NCI-H345 (cell line): ENCODE measurements at regions not wholly inside any gene's neighbourhood (a gene's known extent, or its start where the extent isn't known, plus 50 kb on each side); places are given as distances from the start of the nearest gene placed in this dataset.
A peak's percentile ranks its signal among the peaks of the same experiment; 100 is the strongest.

ENCODE experiments used
- DNase-seq: peaks from one replicate; lab custom pipeline; 2025; lab: John Stamatoyannopoulos, UW

DNA sequence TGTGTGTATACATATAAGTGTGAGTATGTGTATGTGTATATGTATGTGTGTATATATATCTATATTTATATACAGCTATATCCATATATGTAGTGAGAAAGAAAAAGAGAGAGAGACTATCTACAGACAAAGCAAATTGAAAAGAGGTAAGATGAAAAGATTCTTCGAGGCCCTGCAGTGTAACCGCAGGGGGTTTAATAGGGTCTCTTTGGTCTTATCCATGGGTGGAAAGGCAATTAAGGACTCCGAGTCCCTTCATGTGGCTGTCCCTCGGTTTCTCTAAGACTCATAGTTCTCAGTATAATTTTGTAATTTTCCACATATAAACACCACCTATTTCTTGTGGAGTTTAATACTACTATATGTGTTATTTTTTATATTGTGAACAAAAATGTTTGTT, 50.6 kb upstream of the JAZF1 start:
- no peak for DNase-seq

DNA sequence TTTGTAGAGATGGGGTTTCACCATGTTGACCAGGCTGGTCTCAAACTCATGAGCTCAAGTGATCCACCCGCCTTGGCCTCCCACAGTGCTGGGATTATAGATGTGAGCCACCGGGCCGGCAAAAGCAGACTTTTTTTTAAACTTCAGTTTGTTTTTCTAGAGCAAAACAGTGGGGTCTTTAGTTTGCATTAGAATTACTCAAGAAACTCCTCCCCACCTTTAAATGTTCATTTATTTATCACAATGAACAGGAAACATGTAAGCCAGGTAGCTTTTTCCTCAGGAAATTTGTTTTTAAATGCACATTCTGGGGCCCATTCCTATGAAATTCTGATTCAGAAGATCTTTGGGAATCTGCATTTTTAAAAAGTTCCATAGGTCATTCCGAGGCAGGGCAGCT, 56.0 kb upstream of the JAZF1 start:
- DNase-seq = no peak

DNA sequence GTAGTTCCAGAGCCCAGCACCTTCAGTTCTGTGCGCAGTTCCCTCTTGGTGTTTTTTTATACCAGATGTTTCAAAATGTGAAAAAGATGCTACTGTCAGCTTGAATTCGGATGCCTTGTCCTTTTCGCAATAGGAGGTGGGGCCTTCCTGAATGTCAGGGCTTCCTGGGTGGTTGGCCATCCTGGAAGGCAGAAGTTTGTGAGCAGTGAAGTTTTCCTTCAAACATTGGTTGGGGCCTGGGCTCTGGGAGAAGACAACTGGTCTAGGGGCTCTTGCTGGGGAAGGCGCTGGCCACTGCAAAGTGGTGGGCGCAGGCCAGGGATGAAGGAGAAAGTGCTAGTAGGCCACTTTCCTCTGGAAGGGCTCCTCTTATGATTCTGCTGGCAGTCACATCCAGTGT, 56.8 kb upstream of the JAZF1 start:
- DNase-seq = no peak

DNA sequence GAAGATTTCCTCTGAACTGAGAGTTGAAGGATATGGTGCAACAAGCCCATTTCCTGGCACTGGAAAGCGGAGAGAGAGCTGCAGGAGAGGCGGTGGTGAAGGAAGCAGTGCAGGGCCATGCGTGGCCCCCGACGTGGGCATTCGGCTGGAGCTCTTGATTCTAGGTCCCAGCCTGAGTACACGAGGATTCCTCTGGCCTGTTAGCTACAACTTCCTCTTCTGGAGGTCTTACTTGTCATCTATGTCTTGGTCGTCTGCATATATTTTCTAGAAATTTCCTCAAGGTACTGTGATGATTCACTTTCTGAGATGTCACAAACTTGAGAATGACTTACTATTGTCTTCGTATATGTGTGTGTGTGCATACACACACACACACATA, 59.2 kb upstream of the JAZF1 start:
- DNase-seq = no peak

DNA sequence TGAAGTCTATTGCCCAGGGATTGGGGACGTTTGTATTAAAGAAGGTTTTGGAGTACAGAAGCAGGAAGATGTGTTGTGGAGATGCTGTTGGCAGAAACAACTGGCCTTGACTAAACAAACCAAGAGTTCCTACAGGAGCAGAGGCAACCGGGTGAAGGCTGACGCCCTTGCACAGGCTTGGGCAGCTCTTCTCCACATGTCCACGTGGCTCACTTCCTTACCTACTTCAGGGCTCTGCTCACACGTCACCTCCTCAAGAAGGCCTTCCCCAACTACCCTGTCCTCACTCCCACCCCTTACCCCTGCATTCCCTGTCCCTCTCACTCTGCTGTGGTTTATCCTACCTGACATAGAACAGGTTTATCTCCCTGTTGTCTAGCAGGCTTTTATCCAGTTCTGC, 59.9 kb upstream of the JAZF1 start:
- DNase-seq = no peak

DNA sequence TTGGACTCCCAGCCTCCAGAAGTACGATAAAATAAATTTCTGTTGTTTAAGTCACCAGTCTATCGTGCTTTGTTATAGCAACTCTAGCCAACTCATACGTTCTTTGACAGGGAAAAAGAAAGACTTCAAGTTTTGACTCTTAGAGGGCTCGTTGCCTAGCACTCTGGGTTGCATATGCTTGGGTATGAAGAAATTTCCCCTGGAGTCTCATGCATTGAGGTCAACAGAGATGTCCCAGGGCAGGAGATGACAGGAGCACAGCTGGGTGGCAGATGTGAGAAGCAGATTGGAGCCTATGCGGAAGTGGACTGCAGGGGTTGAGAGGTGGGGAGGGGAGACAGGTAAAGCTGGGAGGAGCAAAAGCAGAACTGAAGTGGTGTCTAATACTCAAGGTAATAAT, 63.3 kb upstream of the JAZF1 start:
- no peak for DNase-seq

DNA sequence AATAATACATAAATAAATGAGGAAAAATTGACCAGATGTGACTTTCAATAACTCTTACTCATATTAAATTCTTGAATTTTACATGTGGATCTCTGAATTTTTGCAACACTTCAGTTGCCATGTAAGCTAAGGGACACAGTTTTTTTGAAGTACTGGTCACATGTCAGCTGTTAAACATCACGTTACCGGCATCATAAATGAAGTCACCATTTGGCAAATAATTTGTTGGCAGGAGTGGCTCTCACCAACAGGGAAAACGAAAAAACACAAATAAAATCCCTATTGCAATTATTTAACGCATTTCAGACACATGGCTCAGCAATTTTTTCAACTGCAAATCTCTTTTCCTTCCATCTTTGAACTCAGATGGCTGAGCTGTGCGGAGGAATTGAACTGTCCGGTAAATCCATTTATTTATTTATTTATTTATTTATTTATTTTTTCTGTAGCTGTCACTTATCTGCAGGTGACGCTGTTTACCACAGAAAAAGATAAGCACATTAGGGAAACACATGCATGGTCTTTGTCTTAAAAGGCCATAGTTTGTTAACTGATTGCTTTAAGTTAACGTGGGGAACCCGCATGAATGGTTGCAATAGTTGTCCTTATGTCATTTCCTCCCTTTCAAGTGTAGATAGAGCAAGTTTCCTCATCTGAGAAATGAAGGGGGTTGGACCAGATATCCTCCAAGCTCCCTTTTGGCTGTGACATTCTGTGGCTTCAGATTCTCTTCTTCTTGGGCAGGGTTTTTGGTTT, 64.7 kb upstream of the JAZF1 start:
- no peak for DNase-seq

DNA sequence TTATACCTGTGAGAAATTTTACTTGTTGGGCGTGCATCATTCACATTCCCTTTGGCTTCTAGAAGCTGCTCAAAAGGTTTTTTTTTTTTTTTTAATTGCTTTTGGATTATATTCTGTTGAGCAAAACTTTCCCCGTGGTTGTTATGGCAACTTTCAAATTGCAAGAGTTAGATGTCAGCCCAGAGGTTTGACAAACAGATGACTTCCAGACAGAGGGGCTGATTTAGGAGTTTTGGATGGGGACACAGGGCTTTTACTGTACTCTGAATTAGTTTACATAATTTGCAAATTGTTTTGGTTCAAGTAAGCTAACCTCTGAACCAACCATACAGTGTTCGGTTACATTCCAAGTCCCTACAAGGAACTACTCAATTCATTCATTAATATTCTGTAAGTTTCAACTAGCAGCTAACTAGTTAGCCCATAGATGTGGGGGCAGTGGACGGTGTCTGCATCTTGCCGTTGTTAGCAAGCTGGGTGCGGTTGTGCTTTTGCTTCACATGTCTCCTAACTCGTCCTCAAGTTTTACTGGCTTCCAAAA, 66.4 kb upstream of the JAZF1 start:
- DNase-seq = no peak

DNA sequence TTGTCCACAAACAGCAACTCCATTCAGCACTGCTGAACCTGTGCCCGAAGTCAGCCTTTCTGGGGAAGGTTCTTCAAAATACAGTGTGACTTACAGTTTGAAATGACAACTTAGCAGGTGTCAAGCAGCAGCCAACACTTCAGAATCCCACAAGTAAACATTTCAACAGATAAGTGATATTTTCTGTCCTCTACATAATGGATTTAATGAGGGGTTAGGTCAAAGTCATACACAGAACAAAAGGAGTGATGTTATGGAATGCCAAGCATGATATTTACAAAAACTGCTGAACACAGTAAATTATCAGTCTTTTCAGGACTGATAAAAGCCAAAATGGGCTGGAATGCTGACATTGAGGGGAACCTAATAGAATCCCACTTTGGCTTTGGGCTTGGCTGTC, 77.6 kb upstream of the JAZF1 start:
- peak; percentile 22 for DNase-seq

DNA sequence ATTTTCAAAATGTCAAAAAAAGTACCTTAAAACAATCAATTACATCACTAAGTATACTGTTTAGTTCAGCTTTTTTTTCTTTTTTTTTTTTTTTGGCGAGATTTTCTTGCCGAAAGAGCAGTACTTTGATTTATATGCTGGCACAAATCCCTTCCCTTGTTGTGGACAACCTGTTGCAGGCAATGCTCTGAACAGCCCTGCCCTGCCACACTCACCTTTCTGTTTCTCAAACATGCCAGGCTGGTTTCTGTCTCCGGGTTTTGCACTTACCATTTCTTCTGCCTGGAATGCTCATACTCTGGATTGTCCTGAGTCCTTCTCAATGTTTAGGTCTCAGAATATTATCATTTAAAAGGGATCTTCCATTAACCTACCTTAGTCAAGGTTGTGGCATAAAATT, 80.4 kb upstream of the JAZF1 start:
- DNase-seq = no peak

DNA sequence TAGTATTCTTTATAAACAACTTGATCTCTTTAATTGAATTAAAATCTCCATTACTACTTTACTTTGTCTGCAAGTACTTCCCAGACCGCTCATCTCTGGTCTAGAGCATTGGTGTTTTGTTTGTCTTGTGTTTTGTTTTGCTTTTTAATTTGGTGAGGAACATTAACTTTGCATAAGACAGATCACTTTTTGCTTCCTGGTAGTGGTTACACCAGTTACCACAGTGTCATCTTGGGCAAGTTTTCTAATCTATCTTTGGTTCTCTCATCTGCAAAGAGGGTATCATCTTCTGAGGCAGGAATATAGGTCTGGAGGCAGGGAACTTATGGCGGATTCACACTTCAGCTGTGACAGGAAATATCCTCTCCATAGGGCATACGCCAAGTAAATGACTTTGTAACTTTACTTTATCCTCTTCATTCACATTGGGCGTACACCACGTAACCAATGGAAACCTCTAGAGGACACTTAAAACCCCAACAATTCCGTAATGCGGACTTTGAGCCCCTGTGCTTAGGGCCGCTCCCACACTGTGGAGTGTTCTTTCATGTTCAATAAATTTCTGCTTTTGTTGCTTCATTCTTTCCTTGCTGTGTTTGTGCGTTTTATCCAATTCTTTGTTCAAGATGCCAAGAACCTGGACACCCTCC, 83.2 kb upstream of the JAZF1 start:
- no peak for DNase-seq

DNA sequence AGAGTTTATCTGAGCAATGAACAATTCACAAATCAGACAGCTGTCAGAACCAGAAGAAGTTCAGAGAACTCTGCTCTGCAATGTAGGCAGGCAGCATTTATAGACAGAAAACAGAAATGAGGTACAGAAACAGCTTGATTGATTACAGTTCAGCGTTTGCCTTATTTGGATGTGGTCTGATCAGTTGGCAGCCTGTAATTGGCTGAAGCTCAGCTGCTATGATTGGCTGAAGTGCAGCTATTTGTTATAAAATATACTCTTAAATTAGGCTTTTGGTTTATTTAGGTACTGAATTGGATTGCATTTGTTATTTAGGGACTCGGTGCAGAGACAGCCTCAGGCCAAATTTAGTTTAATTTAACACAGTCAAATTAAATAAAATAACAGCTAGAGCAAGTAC, 85.8 kb upstream of the JAZF1 start:
- DNase-seq = no peak

DNA sequence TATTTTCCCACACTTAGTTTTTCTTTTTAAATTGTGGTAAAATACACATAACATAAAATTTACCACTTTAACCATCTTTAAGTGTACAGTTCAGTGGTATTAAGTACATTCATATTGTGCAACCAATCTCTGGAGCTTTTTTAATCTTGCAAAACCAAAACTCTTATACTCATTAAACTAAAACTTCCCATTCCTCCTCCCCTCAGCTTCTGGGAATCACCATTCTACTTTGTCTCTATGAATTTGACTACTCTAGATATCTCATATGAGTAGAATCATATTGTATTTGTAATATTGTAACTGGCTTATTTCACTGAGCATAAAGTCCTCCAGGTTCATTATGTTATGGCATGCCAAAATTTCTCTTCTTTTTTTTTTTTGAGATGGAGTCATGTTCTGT, 86.4 kb upstream of the JAZF1 start:
- DNase-seq = no peak

DNA sequence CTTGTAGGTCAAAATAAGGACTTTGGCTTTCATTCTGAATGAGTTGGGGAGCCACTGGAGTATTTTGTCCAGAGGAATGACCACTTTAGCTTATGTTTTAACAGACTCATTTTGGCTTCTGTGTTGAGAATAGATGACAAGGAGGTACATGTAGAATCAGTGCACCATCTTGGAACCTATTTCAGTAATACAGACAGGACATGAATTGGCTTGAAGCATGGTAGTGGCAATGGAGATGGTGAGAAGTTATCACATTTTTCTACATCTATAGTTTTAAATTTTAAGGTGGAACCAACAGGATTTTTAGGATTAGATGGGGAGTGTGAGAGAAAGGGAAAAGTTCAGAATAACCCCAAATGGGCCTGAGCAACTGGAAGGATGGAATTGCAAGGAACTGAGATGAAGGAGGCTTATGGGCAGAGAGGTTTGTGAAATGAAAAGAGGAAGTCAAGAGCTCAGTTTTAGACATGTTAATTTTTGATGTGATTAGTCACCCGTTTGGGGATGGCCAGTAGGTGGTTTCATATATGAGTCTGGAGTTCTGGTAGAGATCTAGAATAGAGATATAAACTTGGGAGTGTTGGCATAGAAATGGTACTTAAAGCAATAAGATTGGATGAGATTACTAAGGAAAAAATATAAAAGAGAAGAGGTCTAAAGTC, 89.2 kb upstream of the JAZF1 start:
- no peak for DNase-seq

DNA sequence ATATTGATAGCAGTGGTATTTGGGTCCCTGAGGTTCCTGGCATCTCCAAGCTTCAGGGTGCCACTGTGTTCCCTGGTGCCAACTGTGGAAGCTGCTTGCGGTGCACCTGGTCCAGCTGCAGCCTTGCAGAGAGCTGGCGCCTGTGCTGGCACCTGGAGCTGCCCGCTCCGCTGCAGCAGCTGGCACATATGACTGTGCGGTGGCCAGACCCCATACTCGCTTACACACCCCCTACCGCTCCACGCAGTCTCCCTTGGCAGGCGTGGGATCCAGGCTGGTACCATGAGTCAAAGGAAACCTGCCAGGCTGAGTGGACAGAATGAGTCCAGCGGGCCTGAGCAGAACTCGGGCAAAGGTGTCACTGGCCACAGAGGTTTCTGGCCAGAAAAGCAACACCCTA, 89.9 kb upstream of the JAZF1 start:
- no peak for DNase-seq

DNA sequence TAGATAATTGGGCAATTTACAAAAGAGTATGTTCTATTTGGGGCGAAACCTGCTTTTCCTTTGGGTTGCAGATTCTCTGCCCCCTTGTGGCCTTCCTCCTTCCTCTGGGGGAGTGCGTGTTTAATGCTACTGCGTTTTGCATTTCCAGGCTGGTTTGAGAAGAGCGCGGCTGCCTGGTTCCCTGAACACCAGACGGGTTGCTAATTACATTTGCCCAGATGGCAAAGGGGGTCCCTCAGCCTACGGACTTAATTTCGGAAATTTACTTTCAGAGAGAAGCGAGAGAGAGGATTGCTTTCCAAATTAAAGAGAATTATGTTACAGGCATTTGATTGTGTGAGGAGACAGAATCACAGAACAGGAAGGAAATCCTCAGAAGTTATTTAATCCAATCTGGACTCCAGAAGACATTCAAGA, 91.9 kb upstream of the JAZF1 start:
- DNase-seq = peak; percentile 3

DNA sequence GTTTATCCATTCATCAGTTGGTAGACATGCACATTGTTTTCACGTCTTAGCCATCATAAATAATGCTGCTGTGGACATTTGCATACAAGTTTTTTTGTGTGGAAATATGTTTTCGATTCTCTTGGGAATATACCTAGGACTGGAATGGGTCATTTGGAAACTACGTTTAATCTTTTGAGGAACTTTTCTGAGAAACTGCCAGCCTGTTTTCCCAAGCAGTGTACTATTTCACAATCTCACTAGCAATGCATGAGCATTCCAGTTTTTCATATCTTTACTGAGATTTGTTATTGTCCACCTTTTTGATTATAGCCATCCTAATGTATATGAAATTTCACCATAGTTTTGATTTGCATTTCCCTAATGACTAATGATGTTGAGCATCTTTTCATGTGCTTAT, 95.7 kb upstream of the JAZF1 start:
- no peak for DNase-seq

DNA sequence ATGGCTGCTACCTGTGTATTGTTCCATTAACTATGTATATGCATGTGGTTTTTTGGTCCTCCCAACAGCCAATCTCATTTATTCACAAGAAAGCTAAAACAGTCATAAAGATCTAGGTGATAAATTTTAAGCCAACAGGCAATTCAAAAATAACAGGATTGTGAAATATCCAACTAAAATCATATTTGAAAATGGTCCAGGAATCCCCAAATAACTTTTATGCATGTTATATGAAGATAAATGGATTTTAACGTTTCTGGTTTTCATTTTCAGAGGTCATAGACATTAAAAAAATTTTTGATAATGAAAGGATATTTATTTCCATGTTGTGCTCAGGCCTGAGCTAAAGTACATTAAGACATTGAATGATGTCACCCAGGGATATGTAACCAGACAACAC, 96.8 kb upstream of the JAZF1 start:
- no peak for DNase-seq

DNA sequence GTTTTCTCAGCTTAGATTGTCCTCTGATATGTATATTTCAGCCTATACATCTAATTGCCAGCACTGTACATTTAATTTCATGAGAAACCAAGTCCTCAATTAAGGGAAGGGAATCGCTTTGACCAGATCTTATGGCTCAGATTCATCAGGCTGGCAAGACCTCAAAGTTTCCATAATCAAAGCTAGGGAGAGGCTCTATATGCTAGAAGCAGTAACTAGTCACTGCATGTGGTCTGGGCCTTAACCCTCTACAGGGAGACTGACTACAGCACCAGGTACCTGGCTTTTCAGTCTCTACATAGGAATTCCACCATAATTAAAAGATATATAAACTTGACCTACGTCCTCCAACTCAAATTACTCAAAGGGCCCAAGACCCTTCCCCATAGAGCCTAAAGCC, 97.4 kb upstream of the JAZF1 start:
- DNase-seq = no peak

DNA sequence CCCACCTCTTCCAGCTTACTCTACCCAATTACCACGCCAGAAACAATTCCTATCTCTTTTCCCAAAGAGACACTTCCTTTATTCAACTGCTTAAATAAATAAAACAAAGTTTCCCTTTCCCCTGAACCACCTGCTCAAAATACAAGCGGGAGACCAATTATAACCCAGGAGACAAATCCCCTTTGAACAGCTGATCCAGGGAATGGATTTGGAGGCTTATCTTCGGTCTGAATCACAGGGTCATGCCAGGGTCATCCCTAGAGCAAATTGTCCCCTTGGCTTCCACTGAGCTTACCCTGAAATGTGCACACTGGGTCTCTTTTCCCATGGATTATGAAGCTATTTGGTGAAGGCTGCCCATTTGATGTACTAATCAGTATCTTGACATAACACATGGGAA, 99.9 kb upstream of the JAZF1 start:
- no peak for DNase-seq

DNA sequence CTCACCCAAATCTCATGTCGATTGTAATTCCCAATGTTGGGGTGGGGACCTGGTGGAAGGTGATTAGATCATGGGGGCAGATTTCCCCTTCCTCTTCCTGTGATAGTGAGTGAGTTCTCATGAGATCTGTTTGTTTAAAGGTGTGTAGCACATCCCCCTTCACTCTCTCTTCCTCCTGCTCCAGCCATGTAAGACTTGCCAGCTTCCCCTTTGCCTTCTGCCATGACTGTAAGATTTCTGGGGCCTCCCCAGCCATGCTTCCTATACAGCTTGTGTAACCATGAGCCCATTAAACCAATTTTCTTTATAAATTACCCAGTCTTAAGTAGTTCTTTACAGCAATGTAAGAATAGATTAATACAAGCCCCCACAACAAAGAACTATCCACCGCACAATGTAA, 109.9 kb upstream of the JAZF1 start:
- DNase-seq = no peak

DNA sequence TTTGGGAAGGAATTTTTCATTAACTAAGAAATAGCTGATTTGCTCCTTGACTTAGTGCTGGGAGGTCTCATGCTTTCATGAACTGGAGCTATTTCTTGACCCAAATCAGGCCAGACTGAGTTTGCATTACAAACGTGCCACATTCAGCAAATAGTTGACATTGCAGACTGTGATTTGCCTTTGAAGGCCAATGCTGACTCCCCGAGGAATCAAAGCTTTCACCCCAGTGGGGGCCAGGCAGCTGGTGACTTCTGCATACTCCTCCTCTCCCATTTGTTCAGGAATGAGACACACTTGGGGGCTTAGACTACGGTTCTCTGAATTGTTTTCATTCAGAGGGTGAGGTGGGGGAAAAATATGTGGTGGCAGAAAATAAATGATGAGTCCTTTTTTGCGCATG, 111.0 kb upstream of the JAZF1 start:
- no peak for DNase-seq

DNA sequence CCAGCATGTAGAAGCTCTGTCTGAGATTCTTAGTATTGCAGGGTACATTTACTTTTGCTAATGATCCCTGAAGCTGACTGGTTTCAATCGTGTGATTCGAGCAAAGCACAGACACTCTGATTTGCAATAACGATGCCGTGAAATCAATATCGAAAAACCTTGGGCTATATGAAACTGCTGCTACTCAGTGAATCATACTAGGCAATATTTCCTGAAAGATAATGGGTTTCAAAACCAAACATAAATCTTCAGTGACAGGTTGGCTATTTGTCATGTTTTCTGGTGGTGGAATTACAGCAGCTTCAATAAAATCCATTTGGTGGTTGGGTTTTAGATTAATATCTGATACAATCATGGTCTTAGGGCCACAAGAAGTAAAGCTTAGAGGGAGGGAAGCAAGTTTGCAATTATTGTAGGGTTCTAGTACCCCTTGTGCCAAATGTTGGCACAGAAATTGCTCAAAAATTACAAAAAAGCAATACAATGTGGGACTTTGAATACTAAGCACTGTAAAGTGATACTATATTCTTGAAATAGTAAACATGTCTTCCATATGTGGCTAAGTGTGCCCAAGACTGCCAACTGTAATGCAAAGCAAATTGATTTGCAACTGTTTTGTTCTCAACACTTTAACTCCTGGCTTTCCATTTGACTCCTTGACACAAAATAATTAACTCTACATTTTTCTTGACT, 112.4 kb upstream of the JAZF1 start:
- DNase-seq = no peak
